ENCODE measurements at regions not wholly inside any gene's neighbourhood (a gene's known extent, or its start where the extent isn't known, plus 50 kb on each side); places are given as distances from the start of the nearest gene placed in this dataset.
"Not testable (repeated sequence)": the region's sequence is repeated elsewhere in the genome, so short reads cannot be mapped to it uniquely, and the experiment has no call there.

DNA sequence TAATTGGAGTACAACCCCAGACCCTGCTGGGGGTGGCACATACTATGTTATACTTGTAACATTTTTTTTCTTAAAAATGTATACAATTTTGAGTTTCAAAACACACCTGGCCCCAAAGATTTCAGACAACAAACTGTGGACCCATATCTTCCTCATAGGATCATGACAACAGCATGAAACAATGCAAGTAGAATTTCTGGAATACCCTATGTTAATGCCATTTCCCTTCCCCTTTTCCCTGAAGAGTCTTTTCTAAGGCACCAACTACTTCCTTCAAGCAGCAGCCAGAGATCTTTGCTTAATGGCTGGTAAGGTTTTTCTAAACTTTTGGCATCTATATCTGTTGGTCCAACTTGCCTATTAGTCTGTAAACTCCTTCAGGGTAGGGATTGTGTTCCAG lies 99.9 kb upstream of the SERBP1 start:
- peak; percentile 44 for DNase-seq (ENCODE audit: low spot score)

DNA sequence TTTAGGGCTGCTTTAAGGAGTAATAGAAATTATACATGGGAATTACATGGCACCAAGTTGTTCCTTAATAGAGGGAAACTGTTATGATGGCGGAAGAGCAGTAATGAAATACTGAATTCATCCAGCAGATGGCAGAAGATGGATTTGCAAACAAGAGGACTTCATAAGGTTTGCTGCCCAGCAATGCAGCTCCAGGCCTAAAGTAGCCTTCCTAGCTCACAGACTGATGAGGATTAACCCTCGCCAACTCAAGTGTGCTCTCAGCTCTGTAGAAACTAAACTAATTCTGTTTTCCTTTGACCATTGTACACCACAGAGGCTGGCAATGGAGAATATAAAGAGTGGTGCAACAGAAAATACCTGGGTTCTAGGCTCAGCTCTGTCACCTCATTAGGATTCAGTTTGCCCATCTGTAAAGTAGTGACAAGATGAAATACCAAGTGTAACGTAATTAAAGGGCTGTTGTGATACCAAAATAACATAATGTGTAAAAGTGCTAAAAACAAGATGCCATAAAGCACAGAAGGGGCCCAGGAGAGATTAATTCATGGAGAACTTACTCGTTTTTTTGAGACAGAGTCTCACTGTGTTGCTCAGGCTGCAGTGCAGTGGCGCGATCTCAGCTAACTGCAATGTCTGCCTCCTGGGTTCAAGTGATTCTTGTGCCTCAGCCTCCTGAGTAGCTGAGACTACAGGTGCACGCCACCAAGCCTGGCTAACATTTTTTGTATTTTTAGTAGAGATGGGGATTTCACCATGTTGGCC lies 102.4 kb upstream of the SERBP1 start:
- DNase-seq (ENCODE audit: low spot score), result peak; percentile 82

DNA sequence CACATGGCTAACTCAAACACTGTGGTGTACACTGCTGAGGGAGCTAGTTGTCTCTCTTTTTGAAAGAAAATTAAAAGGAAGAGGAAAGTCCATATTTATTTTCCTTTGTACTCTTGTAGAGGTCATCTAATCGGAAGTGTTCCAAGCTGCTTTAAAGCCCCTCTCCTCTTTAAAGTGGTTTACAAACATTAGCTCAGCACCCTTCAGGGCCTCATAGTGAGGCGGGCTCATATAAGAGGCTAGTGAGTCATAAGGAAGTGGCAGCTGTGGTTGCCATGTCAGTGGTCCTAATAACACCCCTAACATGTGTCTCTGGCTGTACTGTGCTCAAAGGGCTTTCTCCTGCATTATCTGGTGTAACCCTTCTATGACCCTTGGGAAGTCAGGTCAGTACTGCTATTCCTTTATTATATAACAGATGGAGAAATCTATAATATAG lies 104.4 kb upstream of the SERBP1 start:
- peak; percentile 74 for DNase-seq (ENCODE audit: low spot score)

DNA sequence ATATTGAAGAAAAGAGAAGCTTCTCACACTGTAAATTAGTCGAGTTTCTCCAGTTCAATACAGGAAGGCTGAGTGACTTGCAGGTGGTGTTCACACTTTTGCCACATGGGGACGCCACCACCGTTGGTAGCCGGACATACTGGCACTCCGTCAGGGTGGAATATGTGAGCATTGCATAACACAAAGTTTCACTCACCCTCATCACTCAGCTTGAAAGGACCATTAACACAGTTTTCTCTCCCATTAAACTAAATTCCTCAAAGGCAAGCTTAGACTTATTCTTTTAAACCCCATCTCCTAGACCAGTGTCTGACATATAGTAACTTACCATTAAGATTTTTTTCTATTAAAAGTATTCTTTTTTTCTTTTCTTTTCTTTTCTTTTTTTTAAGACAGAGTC lies 105.3 kb upstream of the SERBP1 start:
- peak; percentile 85 for DNase-seq (ENCODE audit: low spot score)

DNA sequence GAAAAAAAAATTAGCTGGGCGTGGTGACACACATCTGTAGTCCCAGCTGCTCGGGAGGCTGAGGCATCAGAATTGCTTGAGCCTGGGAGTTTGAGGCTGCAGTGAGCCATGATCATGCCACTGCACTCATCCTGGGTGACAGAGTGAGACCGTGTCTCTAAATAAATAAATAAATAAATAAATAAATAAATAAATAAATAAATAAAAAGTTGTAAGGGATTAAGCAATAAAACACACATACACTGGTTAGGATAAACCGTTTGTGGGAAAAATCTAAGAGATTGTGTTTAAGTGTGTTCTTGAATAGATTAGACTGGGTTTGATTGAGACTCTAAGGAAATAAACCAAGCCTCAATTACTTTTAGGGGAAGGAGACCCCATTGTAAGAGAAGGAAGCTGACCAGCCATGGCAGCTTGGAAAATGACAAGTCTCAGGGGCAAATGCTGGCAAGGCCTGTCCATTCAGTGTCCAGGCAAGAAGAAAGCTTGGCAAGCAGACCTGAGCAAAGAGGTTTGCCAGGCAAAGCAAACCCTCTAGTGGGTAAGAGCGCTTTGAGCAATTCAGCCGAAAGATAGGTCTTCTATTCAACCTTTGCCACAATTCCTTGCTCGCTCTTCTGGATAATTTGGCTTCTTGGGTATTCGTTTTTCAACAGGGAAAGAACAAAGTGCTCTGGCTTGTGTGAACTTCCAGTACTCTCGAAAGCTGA lies 106.9 kb upstream of the SERBP1 start:
- DNase-seq (ENCODE audit: low spot score), result no peak

DNA sequence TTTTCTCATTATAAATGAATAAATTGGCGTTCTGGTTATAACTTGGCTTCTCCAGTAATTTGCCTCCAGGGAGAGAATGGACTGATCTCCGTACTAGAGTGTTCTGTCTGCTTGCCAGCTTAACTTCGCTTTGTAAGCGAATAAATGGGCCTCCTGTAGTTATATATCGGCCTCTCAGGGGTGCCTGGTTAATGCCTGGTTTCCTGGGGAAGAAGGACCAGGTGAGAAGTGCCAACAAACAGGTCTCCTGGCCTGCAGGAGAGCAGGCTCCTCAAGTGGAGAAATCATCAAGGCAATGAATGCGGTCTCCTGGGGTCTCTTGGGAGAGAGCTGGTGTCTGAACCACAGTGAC lies 107.4 kb upstream of the SERBP1 start:
- no peak for DNase-seq (ENCODE audit: low spot score)

DNA sequence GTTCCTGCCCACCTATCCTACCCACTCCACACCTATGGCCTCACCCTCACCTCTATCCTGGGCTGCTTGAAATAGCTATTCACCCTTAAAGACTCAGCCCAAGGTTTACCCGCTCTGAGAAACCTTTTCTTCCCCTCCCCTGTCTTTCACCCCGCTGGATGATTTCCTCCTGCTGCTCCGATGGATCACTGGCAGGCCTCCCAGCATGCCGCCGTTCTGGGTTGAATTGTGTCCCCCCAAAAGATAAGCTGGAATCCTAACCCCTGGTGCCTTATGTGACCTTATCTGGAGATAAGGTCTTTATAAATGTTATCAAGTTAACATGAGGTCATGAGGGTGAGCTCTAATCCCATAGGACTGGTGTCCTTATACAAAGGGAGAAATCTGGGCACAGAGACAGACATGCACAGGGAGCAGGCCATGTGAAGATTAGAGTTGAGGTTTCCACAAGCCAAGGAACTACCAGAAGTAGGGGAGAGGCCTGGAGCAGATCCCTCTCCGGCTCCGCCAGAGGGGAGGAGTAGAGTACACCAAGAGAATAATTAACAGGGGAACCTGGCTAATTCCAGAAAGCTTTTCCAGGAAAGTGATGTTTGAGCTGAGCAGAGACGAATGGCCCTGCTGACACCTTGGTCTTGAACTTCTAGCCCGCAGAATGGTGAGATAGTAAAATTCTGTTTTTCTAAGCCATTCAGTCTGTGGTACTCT lies 110.0 kb upstream of the SERBP1 start:
- DNase-seq (ENCODE audit: low spot score), result peak; percentile 49

DNA sequence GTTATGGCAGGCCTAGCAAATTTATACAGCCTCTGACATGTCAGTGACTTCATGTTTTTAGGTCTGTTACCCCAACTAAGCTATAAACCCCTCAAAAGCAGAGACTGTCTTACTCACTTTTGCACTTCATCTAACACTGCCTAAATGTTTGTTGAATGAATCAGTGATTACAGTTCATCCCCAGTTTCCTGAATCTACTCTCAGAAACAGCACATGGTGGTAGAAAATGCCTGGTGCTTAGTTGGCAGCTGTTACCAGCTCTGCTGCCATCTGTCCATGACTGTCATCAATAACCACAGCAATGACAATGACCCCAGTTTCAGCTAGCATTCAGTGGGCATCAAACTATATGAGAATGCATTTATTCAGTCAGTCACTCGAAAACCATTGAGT lies 110.5 kb upstream of the SERBP1 start:
- DNase-seq (ENCODE audit: low spot score), result peak; percentile 53

DNA sequence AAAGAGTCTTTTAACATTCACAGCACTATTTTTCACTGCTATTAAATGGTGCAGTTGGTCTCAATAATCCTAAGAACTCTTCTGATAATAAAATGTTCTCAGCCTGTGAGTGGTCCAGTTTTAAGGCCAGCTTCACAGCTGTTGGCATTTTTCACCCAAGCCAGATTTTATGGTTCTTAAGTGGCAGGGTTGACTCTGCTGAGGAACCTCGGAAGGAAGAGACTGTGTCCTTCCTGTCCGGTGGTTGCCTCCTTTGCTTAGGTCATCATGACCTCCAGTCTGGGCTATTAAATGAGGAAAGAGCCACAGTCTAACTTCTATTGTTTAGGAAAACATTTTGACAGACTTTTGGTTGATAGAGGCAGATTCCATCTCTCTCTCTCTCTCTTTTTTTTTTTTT lies 112.5 kb upstream of the SERBP1 start:
- no peak for DNase-seq (ENCODE audit: low spot score)

DNA sequence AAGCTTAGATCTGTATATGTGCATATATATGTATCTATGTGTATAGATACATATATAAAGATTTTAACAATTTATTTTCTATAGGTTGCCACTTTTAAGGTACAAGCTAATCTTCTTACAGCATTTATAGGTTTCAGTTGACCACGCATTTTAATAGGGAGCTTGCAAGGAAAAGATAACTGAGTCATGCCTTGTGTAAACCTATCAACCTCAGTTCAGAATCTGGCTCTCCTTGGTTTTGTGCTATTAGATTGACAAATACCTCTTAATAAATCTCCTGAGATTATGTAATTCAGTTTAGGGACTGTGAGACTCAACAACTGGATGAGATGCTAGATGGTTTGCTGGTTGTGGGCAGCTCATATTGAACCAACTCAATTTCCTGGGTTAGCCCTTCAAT lies 114.7 kb upstream of the SERBP1 start:
- DNase-seq (ENCODE audit: low spot score), result no peak

DNA sequence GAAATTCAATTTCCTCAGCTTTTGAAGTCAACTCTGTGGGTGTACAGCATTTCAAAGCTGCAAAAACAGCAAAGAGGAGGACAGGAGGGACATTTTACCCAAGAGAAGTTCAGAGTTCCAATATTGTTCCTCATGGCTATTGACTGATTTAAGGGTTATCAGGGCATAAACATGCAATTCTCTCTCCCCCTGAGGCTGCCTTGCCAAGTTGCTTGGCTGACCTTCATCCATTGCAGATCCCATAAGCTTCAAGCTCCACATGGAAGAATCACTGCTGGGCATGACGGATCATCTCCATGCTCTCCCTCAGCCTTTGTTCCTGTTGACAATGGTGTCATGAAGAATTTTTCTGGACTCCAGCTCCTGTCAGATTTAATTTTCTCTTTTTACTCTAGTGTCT lies 115.2 kb upstream of the SERBP1 start:
- DNase-seq (ENCODE audit: low spot score), result no peak

DNA sequence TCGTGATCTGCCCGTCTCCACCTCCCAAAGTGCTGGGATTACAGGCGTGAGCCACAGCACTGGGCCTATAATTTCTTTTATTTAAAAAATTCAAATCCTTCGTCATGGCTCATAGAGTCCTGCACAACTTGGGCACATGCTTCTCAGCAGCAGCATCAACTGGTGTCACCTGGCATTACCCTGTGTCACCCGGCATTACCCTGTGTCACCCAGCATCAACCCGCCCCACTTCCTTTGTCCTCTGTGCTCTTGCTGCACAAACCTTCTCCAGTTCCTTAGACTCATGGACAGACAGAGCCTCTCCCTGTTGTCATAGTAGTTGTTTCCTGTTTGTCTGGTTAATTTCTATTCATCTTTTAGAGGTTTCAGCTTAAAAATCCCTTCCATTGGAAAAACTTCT lies 121.2 kb upstream of the SERBP1 start:
- DNase-seq (ENCODE audit: low spot score), result no peak

DNA sequence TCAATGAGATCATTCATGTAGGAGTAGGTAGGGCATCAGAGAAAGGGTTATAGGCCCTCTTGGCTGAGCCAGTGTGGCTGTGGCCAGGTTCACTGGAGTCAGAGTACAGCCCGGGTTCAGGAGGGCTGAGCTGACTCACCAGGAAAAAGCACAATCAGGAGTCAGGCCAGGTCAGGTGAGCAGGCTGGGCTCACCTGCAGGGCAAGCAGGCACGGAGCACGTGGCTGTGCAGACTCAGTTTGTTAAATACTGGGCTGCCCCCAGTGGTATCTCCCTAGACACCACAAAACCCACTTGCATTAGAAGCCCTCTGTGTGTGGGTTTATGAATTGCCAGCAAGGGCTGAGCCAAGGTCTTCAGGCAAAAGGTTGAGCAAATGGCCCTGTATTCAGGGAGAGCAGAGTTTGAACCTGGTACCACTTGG lies 122.1 kb upstream of the SERBP1 start:
- peak; percentile 85 for DNase-seq (ENCODE audit: low spot score)

DNA sequence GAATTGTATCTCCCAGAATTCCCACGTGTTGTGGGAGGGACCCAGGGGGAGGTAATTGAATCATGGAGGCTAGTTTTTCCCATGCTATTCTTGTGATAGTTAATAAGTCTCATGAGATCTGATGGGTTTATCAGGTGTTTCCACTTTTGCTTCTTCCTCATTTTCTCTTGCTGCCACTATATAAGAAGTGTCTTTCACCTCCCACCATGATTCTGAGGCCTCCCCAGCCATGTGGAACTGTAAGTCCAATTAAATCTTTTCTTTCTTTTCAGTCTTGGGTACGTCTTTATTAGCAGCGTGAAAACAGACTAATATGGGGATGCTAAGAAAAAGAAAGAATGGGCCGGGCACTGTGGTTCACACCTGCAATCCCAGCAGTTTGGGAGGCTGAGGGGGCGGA lies 124.0 kb upstream of the SERBP1 start:
- DNase-seq (ENCODE audit: low spot score), result not testable (repeated sequence)

DNA sequence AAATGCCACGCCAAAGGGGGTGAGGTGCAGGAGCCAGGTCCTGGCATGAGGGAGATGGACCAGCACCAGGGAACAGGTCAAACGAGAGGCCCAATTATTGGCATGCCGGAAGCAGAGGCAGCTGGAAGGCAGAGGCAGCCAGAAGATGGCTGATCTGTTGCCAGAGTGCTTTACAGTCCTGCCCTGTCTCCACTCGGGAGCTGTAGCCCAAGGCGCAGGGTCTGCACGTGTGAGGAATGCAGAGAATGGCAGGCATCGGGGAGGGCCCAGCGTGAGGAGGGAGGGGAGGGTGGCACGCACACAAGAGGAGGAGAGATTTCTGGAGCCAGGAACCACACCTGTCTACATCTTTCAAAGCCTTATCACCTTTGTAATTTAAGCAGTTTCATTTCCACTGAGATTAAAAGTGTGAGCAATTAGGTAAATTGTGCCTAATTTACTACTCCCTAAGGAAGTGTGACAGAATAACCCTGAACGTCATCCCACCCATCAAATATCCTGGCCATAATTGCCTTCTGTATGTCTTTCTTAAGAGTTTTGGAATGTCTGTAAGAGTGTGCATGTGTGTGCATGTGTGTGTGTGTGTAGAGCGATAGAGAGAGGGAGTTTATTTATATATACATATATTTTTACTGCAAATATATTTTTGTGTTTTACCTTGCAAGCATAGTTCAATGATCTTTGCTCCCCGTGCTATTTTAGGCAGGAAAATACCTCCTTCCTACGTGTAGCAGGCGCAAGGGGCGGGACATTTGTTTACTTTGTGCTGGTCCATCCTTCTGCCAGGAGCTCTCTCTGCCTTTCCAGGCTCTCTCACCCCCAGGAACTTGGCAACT lies 125.5 kb upstream of the SERBP1 start:
- no peak for DNase-seq (ENCODE audit: low spot score)

DNA sequence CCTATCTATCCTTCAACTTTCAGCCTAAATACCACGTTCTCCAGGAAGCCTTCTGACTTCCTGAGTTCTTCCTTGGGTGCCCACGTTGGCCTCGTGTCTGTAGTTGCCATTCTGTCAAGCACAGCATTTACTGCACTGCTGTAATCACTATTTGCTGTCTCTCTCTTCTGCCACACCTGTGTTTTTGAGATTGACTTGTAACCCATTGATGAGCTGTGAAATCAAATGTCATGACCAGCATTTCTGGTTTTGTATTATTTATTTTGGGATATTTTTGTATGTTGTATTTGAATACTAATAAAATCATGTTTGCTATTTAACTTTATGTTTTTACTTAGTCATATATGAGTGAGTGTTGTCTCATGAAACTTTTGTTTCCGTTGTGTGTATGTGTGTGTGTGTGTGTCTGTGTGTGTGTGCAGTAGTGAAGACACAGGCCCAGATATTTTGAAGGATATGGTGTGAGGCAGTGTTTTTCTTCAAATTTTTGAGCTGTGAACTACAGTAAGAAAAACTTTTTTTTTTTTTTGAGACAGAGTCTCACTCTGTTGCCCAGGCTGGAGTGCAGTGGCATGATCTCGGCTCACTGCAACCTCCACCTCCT lies 126.2 kb upstream of the SERBP1 start:
- no peak for DNase-seq (ENCODE audit: low spot score)

DNA sequence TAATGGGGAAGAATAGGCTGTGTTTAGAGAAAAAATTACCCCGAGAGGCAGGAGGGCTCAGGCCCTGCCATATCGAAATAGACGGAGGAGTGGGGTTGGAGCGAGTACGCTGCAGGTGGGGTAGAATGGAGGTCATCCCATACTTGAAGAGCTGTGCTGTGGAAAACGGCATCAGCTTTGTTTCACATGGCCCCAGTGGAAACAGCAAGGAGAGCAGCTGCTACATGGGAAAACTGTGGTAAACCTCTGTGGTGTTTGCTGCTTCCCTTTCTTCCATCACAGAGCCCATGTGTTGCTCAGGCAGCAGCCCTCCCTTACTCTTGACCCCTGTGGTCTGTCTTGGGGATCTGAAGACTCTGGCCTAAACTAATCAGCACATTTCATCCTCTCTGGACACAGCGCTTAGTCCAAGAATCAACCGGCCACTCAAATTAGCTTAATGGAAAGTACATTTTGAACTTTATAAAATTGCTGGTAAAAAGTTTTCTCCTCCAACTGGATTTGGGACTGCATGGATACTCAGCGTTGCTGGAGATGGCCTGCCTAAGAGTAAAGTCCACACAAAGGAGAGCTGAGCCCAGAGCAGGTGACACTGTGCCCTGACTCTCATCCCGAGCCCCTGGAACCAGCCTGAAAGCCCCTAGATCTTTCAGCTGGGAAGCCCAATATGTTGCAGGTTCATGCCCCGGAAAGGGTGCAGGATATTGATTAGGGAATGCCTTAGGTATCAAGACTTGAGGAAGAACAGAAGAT lies 127.1 kb upstream of the GADD45A start:
- no peak for DNase-seq (ENCODE audit: low spot score)

DNA sequence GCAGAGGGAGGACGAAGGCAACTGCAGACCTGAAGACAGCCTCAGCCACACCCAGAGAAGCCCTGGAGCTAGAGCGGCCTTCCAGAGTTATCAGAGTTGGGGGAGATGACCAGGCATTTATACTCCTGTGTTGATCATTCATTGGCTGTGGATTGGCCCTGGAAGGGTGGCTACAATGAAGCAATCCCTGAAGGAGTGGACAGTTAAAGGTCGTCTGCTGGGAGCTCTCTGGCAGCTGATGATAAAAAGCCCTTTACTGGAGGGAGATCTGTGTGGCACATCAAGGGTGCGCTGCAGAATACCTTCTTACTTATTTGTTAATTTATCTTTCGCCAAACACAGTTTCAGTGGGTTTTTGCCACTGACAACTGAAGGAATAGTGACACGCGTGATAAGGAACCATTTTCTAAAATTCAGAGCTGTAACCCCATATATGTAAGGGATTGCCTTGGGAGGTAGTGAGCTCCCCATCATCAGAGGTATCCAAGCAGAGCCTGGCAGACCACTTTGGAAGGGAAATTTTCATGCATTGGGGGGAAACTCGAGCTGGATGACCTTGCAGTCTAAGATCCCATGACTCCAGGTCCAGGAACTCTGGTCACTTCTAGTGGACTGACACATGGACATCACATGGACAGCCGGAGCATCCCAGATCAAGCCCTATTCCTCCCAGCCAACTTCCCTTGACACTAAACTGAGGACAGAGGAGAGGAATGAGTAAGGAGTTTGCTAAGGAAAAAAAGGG lies 126.4 kb upstream of the GADD45A start:
- DNase-seq (ENCODE audit: low spot score), result no peak

DNA sequence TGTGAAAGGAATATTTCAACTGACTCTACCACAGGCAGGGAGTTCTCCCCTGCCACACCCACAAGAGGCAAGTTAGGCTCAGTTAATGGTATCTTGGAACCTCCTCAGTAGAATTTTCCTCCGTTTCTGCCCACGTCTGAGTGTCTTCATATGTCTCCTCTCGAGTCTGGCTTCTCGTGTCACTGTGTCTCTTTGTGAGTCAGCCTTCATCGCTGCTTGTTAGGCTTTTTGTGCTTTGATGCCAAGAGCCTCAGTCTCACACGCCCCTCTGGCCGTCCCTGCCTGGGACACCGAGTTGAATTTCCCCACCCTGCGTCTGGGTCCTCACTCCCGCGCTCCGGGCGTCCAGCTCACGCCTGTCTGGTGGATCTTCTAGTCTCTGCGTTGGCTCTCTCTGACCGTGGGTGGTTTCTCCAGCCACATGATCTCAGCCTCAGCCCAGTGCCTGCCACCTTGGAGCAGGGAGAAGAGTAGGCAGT lies 125.7 kb upstream of the GADD45A start:
- no peak for DNase-seq (ENCODE audit: low spot score)

DNA sequence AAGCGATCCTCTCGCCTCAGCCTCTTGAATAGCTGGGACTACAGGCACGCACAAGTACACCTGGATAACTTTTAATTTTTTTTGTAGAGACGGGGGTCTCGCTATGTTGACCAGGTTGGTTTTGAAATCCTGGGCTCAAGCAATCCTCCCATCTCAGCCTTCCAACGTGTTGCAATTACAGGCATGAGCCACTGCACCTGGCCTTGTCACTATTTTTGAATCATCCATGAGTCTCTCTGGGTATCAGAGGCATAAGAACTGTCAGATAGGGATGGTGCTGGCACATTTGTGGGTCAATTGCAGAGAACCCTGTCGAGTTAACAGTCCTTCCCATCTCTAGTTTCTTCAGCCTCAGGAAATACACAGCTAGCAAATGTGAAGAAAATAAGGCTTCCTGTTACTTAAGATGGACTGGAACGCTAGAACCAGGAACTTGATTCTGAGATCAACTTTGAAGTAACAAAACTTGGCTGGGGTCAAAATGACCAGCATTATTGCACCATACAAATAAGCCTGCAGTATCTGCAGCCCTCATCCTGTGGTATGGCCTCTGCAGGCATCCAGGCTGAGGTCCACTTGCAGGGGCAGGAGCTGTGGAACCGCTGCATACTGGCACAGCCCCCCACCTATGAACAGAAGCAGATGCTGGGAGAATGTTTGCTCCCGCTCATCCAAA lies 124.3 kb upstream of the GADD45A start:
- DNase-seq (ENCODE audit: low spot score), result no peak

All from kidney tubule cell (primary cell).